SK-N-SH (cell line): ENCODE measurements at regions not wholly inside any gene's neighbourhood (a gene's known extent, or its start where the extent isn't known, plus 50 kb on each side); places are given as distances from the start of the nearest gene placed in this dataset.

ENCODE experiments used
- CTCF ChIA-PET: fragments of 300-600, 350-600 bp; formaldehyde crosslinking; extraction: SDS; loops from one replicate; lab custom pipeline; 2021; lab: Yijun Ruan, JAX
- POLR2A ChIA-PET: fragments of 350-600 bp; sonication (Branson Sonifier 250); formaldehyde crosslinking; extraction: SDS; loops from one replicate; lab custom pipeline; 2020; ENCODE audit warnings: antibody characterized with exemption, inconsistent platforms; lab: Yijun Ruan, JAX
- DNase-seq: peaks from one replicate; pipeline ENCODE4 v3.0.0; 2012
- H2AFZ ChIP-seq: fragments of 200-600 bp; sonication (generic); 2 replicates; pipeline ENCODE4 v1.8.1; 2016; ENCODE audit warnings: antibody characterized with exemption, mild to moderate bottlenecking, low read depth
- H3F3A ChIP-seq: fragments of 200-600 bp; sonication (generic); replicated peaks from 2 replicates; pipeline ENCODE3; 2016; ENCODE audit warnings: antibody characterized with exemption, mild to moderate bottlenecking; ENCODE audit not compliant: insufficient read depth
- H3K27ac ChIP-seq, 2 experiments: fragments of 200-500 bp in 1 of 2; fragments of 200-600 bp in 1 of 2; sonication (Bioruptor generic) in 1 of 2; sonication (generic), shearing (Covaris generic) in 1 of 2; 2 replicates each; pipeline versions ENCODE4 v1.5.1 to v1.6.1; 2014 to 2016; ENCODE audit warnings: low read depth in 2 of 2, inconsistent platforms in 1 of 2, low read length in 1 of 2, mild to moderate bottlenecking in 1 of 2, mixed read lengths in 1 of 2
- H3K27me3 ChIP-seq: fragments of 200-600 bp; sonication (generic), shearing (Covaris generic); 2 replicates; pipeline ENCODE4 v1.6.1; 2016; ENCODE audit warnings: mixed run types; ENCODE audit not compliant: insufficient read depth
- H3K36me3 ChIP-seq, 2 experiments: fragments of 200-500 bp in 1 of 2; fragments of 200-600 bp in 1 of 2; sonication (Bioruptor generic) in 1 of 2; sonication (generic) in 1 of 2; replicated peaks in 1 of 2; 2 replicates each; pipeline versions ENCODE3 to v1.5.1; 2014 to 2016; ENCODE audit warnings: low read length in 1 of 2, mild to moderate bottlenecking in 1 of 2; ENCODE audit not compliant: insufficient read depth in 2 of 2, control insufficient read depth in 1 of 2
- H3K4me1 ChIP-seq, 2 experiments: fragments of 200-500 bp in 1 of 2; fragments of 200-600 bp in 1 of 2; sonication (Bioruptor generic) in 1 of 2; sonication (generic), shearing (Covaris generic) in 1 of 2; 2 replicates each; pipeline versions ENCODE4 v1.5.1 to v1.6.1; 2014 to 2016; ENCODE audit warnings: low read depth in 1 of 2, low read length in 1 of 2, mixed run types in 1 of 2; ENCODE audit not compliant: insufficient read depth in 2 of 2, control insufficient read depth in 1 of 2
- H3K4me2 ChIP-seq: fragments of 200-600 bp; sonication (generic), shearing (Covaris generic); 2 replicates; pipeline ENCODE4 v1.6.1; 2017; ENCODE audit warnings: mixed run types
- H3K4me3 ChIP-seq, 2 experiments: fragments of 200-500 bp in 1 of 2; fragments of 200-600 bp in 1 of 2; sonication (Bioruptor generic) in 1 of 2; sonication (generic), shearing (Covaris generic) in 1 of 2; 2 replicates each; pipeline versions ENCODE4 v1.5.1 to v1.8.1; 2014 to 2016; ENCODE audit warnings: low read depth in 2 of 2, inconsistent platforms in 1 of 2, low read length in 1 of 2, mild to moderate bottlenecking in 1 of 2, mixed read lengths in 1 of 2, moderate library complexity in 1 of 2
- H3K79me2 ChIP-seq: fragments of 200-600 bp; sonication (generic); 2 replicates; pipeline ENCODE4 v1.8.1; 2017; ENCODE audit warnings: mild to moderate bottlenecking; ENCODE audit not compliant: insufficient read depth
- H3K9ac ChIP-seq: fragments of 200-600 bp; sonication (generic); 2 replicates; pipeline ENCODE4 v1.6.1; 2017; ENCODE audit warnings: mixed run types
- H3K9me2 ChIP-seq: fragments of 200-600 bp; sonication (generic); 2 replicates; pipeline ENCODE4 v1.6.1; 2017; ENCODE audit warnings: mixed run types
- H3K9me3 ChIP-seq: fragments of 200-600 bp; sonication (generic); 2 replicates; pipeline ENCODE4 v1.6.1; 2017; ENCODE audit warnings: mixed run types, mild to moderate bottlenecking, moderate library complexity
- H4K20me1 ChIP-seq: fragments of 200-600 bp; sonication (generic); 2 replicates; pipeline ENCODE4 v1.6.1; 2017; ENCODE audit warnings: mild to moderate bottlenecking, mixed run types; ENCODE audit not compliant: insufficient read depth
- CTCF ChIP-seq: fragments of 200-600 bp; sonication (generic); IDR thresholded peaks from 2 replicates; pipeline ENCODE4 v1.6.1; 2017; ENCODE audit warnings: antibody characterized with exemption, mild to moderate bottlenecking, moderate library complexity
- EP300 ChIP-seq, 2 experiments: IDR thresholded peaks; 2 replicates each; pipeline versions ENCODE4 v1.4.0 to v1.6.1; 2012; ENCODE audit warnings: borderline replicate concordance in 1 of 2, low read depth in 1 of 2, low read length in 1 of 2
- EZH2phosphoT487 ChIP-seq: fragments of 200-600 bp; sonication (generic); IDR thresholded peaks from 2 replicates; pipeline ENCODE4 v1.6.1; 2017; ENCODE audit warnings: low read depth, mixed run types, mild to moderate bottlenecking, antibody characterized with exemption, moderate library complexity, borderline replicate concordance
- FOXM1 ChIP-seq: IDR thresholded peaks from 2 replicates; pipeline ENCODE4 v1.4.0; 2012; ENCODE audit warnings: low read depth, mild to moderate bottlenecking
- GABPA ChIP-seq: IDR thresholded peaks from 2 replicates; pipeline ENCODE4 v1.4.0; 2012; ENCODE audit warnings: low read depth, mild to moderate bottlenecking
- IRF3 ChIP-seq: fragments of 150-350 bp; IDR thresholded peaks from 2 replicates; pipeline ENCODE4 v1.6.1; 2016; ENCODE audit warnings: mild to moderate bottlenecking, low read depth, low read length
- MAX ChIP-seq: IDR thresholded peaks from 2 replicates; pipeline ENCODE4 v1.4.0; 2012; ENCODE audit warnings: low read depth
- NRF1 ChIP-seq: IDR thresholded peaks from 2 replicates; pipeline ENCODE4 v1.6.1; 2012; ENCODE audit warnings: low read depth, mild to moderate bottlenecking, low read length
- RAD21 ChIP-seq: IDR thresholded peaks from 2 replicates; pipeline ENCODE4 v1.6.1; 2012; ENCODE audit warnings: mild to moderate bottlenecking, low read length
- REST ChIP-seq: IDR thresholded peaks from 2 replicates; pipeline ENCODE4 v1.6.1; 2012; ENCODE audit warnings: mild to moderate bottlenecking, low read depth, low read length, moderate library complexity
- RFX5 ChIP-seq: IDR thresholded peaks from 2 replicates; pipeline ENCODE4 v1.6.1; 2012; ENCODE audit warnings: mild to moderate bottlenecking, improper control_type of control experiment, low read length
- RXRA ChIP-seq: IDR thresholded peaks from 2 replicates; pipeline ENCODE4 v1.4.0; 2012; ENCODE audit warnings: low read depth, mild to moderate bottlenecking, borderline replicate concordance
- SMC3 ChIP-seq: IDR thresholded peaks from 2 replicates; pipeline ENCODE4 v1.6.1; 2012; ENCODE audit warnings: low read depth, low read length, improper control_type of control experiment
- YY1 ChIP-seq: IDR thresholded peaks from 2 replicates; pipeline ENCODE4 v1.4.0; 2012; ENCODE audit warnings: low read depth, mild to moderate bottlenecking
- WGBS: methylation state at CpG from one replicate; pipeline ENCODE4 v1.1.6; 2017; ENCODE audit warnings: low lambda C conversion rate; 5-methylcytosine and 5-hydroxymethylcytosine counted together

- CTCF ChIA-PET = no interaction called here
- H3K79me2 ChIP-seq = no peaks in the 10 kb centered on the region
- H2AFZ ChIP-seq = no peak overlapping the region
- H3K27ac ChIP-seq = no peak overlapping the region
- H3K36me3 ChIP-seq = no peaks in the 10 kb centered on the region
- H4K20me1 ChIP-seq = no peaks in the 10 kb centered on the region
- H3K27me3 ChIP-seq = no peaks in the 10 kb centered on the region
- H3K9me2 ChIP-seq = no peaks in the 10 kb centered on the region
- TF ChIP-seq YY1 = no peak
- no peak for TF ChIP-seq GABPA
- no peak for TF ChIP-seq CTCF
- TF ChIP-seq RFX5 = no peak
- TF ChIP-seq EP300 (IDR thresholded peaks at IDR 0.05; ENCODE audit: borderline replicate concordance in 1 of 2, low read depth in 1 of 2, low read length in 1 of 2) = no peak
- TF ChIP-seq IRF3 = no peak
- TF ChIP-seq SMC3 = no peak
- TF ChIP-seq MAX = no peak
- no peak for TF ChIP-seq RAD21
- TF ChIP-seq REST = no peak
- no peak for TF ChIP-seq EZH2phosphoT487
- TF ChIP-seq RXRA = no peak
- TF ChIP-seq FOXM1 = no peak
- TF ChIP-seq NRF1 = no peak
- H3K9me3 ChIP-seq = no peaks in the 10 kb centered on the region
- H3F3A ChIP-seq = no peaks in the 10 kb centered on the region
- no peak for DNase-seq
- POLR2A ChIA-PET = no interaction called here
- H3K4me3 ChIP-seq = no peak overlapping the region
- no peak overlapping the region for H3K4me2 ChIP-seq
- no peak overlapping the region for H3K9ac ChIP-seq
- no peaks in the 10 kb centered on the region for H3K4me1 ChIP-seq
- 22% methylated on average over 1 of the region's 1 CpG for WGBS
Measured at GRCh38 chr14:80087411-80087810, 123.9 kb downstream of the DIO2 start.
